ENCODE measurements at regions not wholly inside any gene's neighbourhood (a gene's known extent, or its start where the extent isn't known, plus 50 kb on each side); places are given as distances from the start of the nearest gene placed in this dataset.

DNA sequence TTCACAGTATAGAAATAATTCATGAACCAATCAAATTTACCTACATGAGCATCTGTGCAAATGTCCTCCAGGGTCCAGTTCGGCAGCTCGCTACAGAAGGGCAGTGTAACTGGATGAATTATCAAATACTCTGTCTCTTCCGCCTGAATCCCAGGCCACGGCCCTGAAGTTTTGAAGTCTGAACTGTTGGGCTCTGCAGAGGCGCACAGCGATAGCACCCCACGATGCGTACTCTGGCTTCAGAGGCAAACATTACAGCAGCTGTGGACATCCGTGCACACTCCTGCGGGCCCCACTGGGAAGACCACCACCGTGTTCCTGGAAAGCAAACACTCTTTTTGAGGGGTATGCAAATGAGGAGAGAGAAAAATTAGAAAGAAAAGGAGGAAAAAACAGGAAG lies 259.8 kb upstream of the TCERG1L start:
- Histone ChIP-seq H3K36me3 (ENCODE audit: control insufficient read depth, insufficient read depth, low read length) (no peaks in the 10 kb centered on the region), H3K27me3 (ENCODE audit: control insufficient read depth, insufficient read depth, low read length) (no peaks in the 10 kb centered on the region), H3K4me3 (ENCODE audit: low read depth, low read length) (no peak overlapping the region)
- TF ChIP-seq, protein P1, sequence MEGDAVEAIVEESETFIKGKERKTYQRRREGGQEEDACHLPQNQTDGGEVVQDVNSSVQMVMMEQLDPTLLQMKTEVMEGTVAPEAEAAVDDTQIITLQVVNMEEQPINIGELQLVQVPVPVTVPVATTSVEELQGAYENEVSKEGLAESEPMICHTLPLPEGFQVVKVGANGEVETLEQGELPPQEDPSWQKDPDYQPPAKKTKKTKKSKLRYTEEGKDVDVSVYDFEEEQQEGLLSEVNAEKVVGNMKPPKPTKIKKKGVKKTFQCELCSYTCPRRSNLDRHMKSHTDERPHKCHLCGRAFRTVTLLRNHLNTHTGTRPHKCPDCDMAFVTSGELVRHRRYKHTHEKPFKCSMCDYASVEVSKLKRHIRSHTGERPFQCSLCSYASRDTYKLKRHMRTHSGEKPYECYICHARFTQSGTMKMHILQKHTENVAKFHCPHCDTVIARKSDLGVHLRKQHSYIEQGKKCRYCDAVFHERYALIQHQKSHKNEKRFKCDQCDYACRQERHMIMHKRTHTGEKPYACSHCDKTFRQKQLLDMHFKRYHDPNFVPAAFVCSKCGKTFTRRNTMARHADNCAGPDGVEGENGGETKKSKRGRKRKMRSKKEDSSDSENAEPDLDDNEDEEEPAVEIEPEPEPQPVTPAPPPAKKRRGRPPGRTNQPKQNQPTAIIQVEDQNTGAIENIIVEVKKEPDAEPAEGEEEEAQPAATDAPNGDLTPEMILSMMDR (IDR thresholded peaks at IDR 0.05; ENCODE audit: insufficient read depth, low read length, severe bottlenecking) = no peak
- DNase-seq (ENCODE audit: low read depth) (no peak), FAIRE-seq (no peak)

DNA sequence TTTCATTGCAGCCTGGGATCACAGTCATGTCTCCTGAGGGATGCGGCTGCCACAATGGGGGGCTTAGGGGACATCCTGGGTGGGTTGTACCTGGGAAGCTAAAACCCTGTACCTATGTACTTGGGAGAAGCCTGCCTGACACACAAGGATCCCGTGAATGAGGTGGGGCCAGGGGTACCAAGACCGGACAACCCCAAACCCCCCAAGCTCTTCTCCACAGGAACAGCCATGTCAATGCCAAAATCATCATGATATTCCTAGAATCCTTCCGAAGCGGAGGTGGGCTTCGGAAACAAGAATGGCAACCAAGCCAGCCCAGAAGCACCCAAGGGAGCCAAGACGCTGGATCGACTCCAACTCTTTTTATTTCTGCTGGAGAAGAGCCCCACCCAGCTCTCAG lies 260.3 kb upstream of the TCERG1L start:
- Histone ChIP-seq H3K4me3 (ENCODE audit: low read depth, low read length) (no peak overlapping the region), H3K27me3 (ENCODE audit: control insufficient read depth, insufficient read depth, low read length) (no peaks in the 10 kb centered on the region), H3K36me3 (ENCODE audit: control insufficient read depth, insufficient read depth, low read length) (no peaks in the 10 kb centered on the region)
- FAIRE-seq (no peak), DNase-seq (ENCODE audit: low read depth) (no peak)
- TF ChIP-seq, protein P1 (IDR thresholded peaks at IDR 0.05; ENCODE audit: insufficient read depth, low read length, severe bottlenecking) = no peak

DNA sequence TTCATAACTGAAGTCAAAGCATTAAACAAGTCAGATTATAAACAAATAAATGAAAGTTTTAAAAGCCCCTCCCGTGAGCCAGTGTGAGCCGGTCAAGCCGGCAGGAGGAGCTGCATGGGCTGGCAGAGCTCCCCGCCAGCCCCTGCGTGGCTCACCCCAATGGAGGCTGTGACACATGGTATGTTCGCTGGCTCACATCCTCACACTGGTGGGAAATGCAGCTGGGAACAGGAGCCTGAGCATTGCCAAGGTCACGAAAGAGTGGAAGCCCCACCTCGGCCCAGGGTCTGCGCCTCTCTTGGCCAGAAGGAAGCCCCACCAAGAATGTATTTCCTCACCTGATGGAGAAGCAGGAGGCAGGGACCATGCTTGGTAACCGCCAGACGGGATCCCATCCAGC lies 261.7 kb upstream of the TCERG1L start:
- Histone ChIP-seq H3K36me3 (ENCODE audit: control insufficient read depth, insufficient read depth, low read length) (no peaks in the 10 kb centered on the region), H3K4me3 (ENCODE audit: low read depth, low read length) (no peak overlapping the region), H3K27me3 (ENCODE audit: control insufficient read depth, insufficient read depth, low read length) (no peaks in the 10 kb centered on the region)
- TF ChIP-seq, protein P1 (IDR thresholded peaks at IDR 0.05; ENCODE audit: insufficient read depth, low read length, severe bottlenecking) = no peak
- DNase-seq (ENCODE audit: low read depth) (no peak), FAIRE-seq (no peak)

DNA sequence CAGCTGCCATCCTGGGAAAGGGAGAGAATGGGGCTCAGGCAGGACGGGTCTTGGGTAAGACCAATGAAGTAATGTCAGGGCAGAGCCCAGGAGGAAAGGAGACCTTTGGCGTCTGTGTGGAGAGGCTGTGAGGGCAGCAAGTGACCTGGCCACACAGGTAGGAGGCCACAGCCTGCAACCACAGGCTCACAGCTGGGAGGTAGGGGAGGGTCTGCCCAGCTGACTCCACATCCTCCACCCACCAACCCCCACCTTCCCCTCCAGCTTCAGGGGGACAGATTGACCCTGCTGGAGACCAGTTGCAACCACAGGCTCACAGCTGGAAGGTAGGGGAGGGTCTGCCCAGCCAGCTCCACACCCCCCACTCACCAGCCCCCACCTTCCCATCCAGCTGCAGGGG lies 262.2 kb upstream of the TCERG1L start:
- H3K36me3 ChIP-seq (ENCODE audit: control insufficient read depth, insufficient read depth, low read length) = no peaks in the 10 kb centered on the region
- no peaks in the 10 kb centered on the region for H3K27me3 ChIP-seq (ENCODE audit: control insufficient read depth, insufficient read depth, low read length)
- no peak for FAIRE-seq
- no peak for DNase-seq (ENCODE audit: low read depth)
- TF ChIP-seq, protein P1 (IDR thresholded peaks at IDR 0.05; ENCODE audit: insufficient read depth, low read length, severe bottlenecking) = no peak
- no peak overlapping the region for H3K4me3 ChIP-seq (ENCODE audit: low read depth, low read length)

DNA sequence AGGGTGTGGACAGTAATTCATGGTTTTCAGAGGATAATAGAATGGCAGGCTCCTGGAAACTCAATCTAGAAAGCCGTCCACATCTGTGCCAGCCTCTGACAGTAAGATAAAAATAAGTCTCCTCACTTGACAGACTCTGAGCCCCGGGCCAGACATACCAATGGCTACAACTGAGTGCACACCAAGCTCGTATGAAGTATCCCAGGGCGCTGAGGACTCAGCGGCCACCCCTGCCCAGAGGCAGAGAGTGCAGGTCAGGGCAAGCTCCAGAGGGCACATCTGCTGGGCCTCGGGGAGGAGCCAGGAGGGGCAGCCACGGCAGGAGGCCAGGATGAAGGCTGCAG lies 262.8 kb upstream of the TCERG1L start:
- H3K36me3 ChIP-seq (ENCODE audit: control insufficient read depth, insufficient read depth, low read length) = no peaks in the 10 kb centered on the region
- H3K27me3 ChIP-seq (ENCODE audit: control insufficient read depth, insufficient read depth, low read length) = no peaks in the 10 kb centered on the region
- H3K4me3 ChIP-seq (ENCODE audit: low read depth, low read length) = no peak overlapping the region
- FAIRE-seq = no peak
- TF ChIP-seq, protein P1 (IDR thresholded peaks at IDR 0.05; ENCODE audit: insufficient read depth, low read length, severe bottlenecking) = no peak
- DNase-seq (ENCODE audit: low read depth) = no peak

DNA sequence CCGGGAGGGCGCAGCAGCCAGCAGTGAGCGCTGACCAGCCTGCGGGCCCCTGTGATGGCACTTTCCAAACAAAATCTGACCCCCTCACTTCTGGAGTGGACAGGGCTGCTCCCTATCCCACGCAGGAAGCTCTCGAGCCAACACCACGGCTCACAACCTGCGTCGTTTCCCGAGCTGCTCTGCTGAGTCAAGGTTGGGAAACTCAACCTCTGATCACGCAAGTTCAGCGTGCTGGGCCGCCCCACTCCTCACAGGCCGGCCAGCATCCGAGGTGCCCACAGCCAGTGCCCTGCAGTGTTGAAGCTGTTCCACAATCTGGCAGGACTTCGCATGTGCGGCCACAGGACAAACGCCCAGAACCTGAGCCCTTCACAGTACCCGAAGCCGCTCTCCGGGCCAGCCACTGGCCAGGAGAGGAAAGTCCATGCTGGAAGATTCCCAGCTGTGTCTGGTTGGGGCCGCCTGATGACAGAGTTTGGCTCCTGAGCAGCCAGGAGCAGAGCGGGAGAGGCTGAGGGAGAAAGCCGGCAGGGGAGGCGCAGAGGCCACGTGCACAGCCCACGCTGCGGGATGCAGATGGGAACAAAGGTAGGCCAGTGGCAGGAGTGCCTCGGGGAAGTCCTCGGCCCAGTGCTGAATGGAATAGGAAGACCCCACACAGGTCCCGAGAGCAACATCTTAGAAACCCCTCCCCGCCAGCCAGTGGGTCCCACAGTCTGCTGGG lies 263.3 kb upstream of the TCERG1L start:
- H3K27me3 ChIP-seq (ENCODE audit: control insufficient read depth, insufficient read depth, low read length) = no peaks in the 10 kb centered on the region
- no peak for DNase-seq (ENCODE audit: low read depth)
- TF ChIP-seq, protein P1 (IDR thresholded peaks at IDR 0.05; ENCODE audit: insufficient read depth, low read length, severe bottlenecking) = no peak

More for the DNA sequence above, 263.3 kb upstream of the TCERG1L start:
- Histone ChIP-seq H3K36me3 (ENCODE audit: control insufficient read depth, insufficient read depth, low read length) (no peaks in the 10 kb centered on the region), H3K4me3 (ENCODE audit: low read depth, low read length) (no peak overlapping the region)
- no peak for FAIRE-seq

All from bronchial epithelial cell (primary cell).